H7 (cell line): ENCODE measurements at regions not wholly inside any gene's neighbourhood (a gene's known extent, or its start where the extent isn't known, plus 50 kb on each side); places are given as distances from the start of the nearest gene placed in this dataset.

Experiments used
- DNase-seq: peaks from one replicate; pipeline ENCODE4 v3.0.0; 2012
- H3K27me3 ChIP-seq: 2 replicates; pipeline ENCODE4 v1.6.0; 2011; ENCODE audit warnings: mild to moderate bottlenecking, low read length; ENCODE audit not compliant: control insufficient read depth, insufficient read depth
- H3K36me3 ChIP-seq: replicated peaks from 2 replicates; pipeline ENCODE4 v1.5.1; 2011; ENCODE audit warnings: low read length; ENCODE audit not compliant: control insufficient read depth, insufficient read depth
- H3K4me3 ChIP-seq: 2 replicates; pipeline ENCODE4 v1.5.1; 2011; ENCODE audit warnings: low read depth, mild to moderate bottlenecking, control low read depth, low read length, moderate library complexity; ENCODE audit not compliant: insufficient read depth

- DNase-seq = no peak
- no peak overlapping the region for H3K4me3 ChIP-seq
- no peaks in the 10 kb centered on the region for H3K36me3 ChIP-seq
- H3K27me3 ChIP-seq = no peaks in the 10 kb centered on the region
Measured at GRCh38 chr4:155072417-155072816, 136.0 kb upstream of the NPY2R start.

- H3K27me3 ChIP-seq = no peaks in the 10 kb centered on the region
- H3K36me3 ChIP-seq = no peaks in the 10 kb centered on the region
- H3K4me3 ChIP-seq = no peak overlapping the region
- DNase-seq = no peak
Measured at GRCh38 chr4:155073852-155074251, 134.6 kb upstream of the NPY2R start.

GRCh38 chr4:155076256-155076785, 132.1 kb upstream of the NPY2R start:
- no peak for DNase-seq
- no peaks in the 10 kb centered on the region for H3K36me3 ChIP-seq
- no peaks in the 10 kb centered on the region for H3K27me3 ChIP-seq
- H3K4me3 ChIP-seq = no peak overlapping the region

- DNase-seq = peak; percentile 13
- Histone ChIP-seq H3K4me3 (no peak overlapping the region), H3K36me3 (no peaks in the 10 kb centered on the region), H3K27me3 (no peaks in the 10 kb centered on the region)
Measured at GRCh38 chr4:155077452-155078229, 130.8 kb upstream of the NPY2R start.

- H3K4me3 ChIP-seq = no peak overlapping the region
- H3K36me3 ChIP-seq = no peaks in the 10 kb centered on the region
- H3K27me3 ChIP-seq = no peaks in the 10 kb centered on the region
- no peak for DNase-seq
Measured at GRCh38 chr4:155079871-155080270, 128.6 kb upstream of the NPY2R start.

- no peak overlapping the region for H3K4me3 ChIP-seq
- H3K27me3 ChIP-seq = no peaks in the 10 kb centered on the region
- DNase-seq = no peak
Measured at GRCh38 chr4:155081222-155081621, 127.2 kb upstream of the NPY2R start.

GRCh38 chr4:155085843-155086530, 122.4 kb upstream of the NPY2R start:
- Histone ChIP-seq H3K4me3 (no peak overlapping the region), H3K36me3 (no peaks in the 10 kb centered on the region), H3K27me3 (no peaks in the 10 kb centered on the region)
- DNase-seq = no peak

More at GRCh38 chr4:155081222-155081621, 127.2 kb upstream of the NPY2R start:
- H3K36me3 ChIP-seq = no peaks in the 10 kb centered on the region

GRCh38 chr4:155094201-155094820, 114.1 kb upstream of the NPY2R start:
- H3K4me3 ChIP-seq = no peak overlapping the region
- no peaks in the 10 kb centered on the region for H3K36me3 ChIP-seq
- no peaks in the 10 kb centered on the region for H3K27me3 ChIP-seq
- no peak for DNase-seq

GRCh38 chr4:155099231-155099630, 109.2 kb upstream of the NPY2R start:
- H3K36me3 ChIP-seq = no peaks in the 10 kb centered on the region
- DNase-seq = peak; percentile 10
- H3K4me3 ChIP-seq = no peak overlapping the region
- H3K27me3 ChIP-seq = no peaks in the 10 kb centered on the region

GRCh38 chr4:155106629-155107028, 101.8 kb upstream of the NPY2R start:
- no peak for DNase-seq
- H3K27me3 ChIP-seq = no peaks in the 10 kb centered on the region
- H3K4me3 ChIP-seq = no peak overlapping the region
- no peaks in the 10 kb centered on the region for H3K36me3 ChIP-seq

- H3K4me3 ChIP-seq = no peak overlapping the region
- no peaks in the 10 kb centered on the region for H3K36me3 ChIP-seq
- no peaks in the 10 kb centered on the region for H3K27me3 ChIP-seq
- no peak for DNase-seq
Measured at GRCh38 chr4:155107059-155107458, 101.4 kb upstream of the NPY2R start.

- Histone ChIP-seq H3K36me3 (no peaks in the 10 kb centered on the region), H3K27me3 (no peaks in the 10 kb centered on the region), H3K4me3 (no peak overlapping the region)
- no peak for DNase-seq
Measured at GRCh38 chr4:155114790-155115189, 93.6 kb upstream of the NPY2R start.

GRCh38 chr4:155119006-155119405, 89.4 kb upstream of the NPY2R start:
- no peak for DNase-seq
- H3K27me3 ChIP-seq = no peaks in the 10 kb centered on the region
- H3K36me3 ChIP-seq = no peaks in the 10 kb centered on the region
- no peak overlapping the region for H3K4me3 ChIP-seq

- no peak for DNase-seq
- H3K36me3 ChIP-seq = no peaks in the 10 kb centered on the region
- no peak overlapping the region for H3K4me3 ChIP-seq
- no peaks in the 10 kb centered on the region for H3K27me3 ChIP-seq
Measured at GRCh38 chr4:155120536-155120935, 87.9 kb upstream of the NPY2R start.

GRCh38 chr4:155122382-155122781, 86.1 kb upstream of the NPY2R start:
- DNase-seq = no peak
- Histone ChIP-seq H3K4me3 (no peak overlapping the region), H3K36me3 (no peaks in the 10 kb centered on the region), H3K27me3 (no peaks in the 10 kb centered on the region)
